HG03565 (cell line): ENCODE measurements at regions not wholly inside any gene's neighbourhood (a gene's known extent, or its start where the extent isn't known, plus 50 kb on each side); places are given as distances from the start of the nearest gene placed in this dataset.
A peak's percentile ranks its signal among the peaks of the same experiment; 100 is the strongest.

Experiments used
- ATAC-seq: cut with Tn5 transposase; IDR thresholded peaks from one replicate; pipeline ENCODE4 v1.9.1; 2021; ENCODE audit warnings: mild to moderate bottlenecking, moderate library complexity; ENCODE audit not compliant: unreplicated experiment

DNA sequence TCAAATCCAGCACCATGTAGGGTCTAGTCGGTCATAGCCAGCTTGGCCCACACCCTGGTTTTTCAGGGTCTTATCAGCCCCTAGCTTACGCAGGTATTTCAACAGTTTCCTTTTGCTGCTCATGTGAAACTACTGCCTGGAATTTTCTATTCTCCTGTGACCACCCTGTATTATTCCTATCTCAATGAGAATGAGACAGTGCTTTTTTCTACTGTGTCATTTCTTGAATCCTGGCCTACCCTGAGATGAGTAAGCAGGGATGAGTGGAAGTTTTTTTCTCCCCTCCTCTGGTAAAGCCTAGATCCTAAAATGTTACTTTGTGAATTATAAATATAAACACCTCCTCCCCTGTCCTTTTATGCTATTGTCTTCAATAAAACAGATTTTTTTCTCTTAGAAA is 62.7 kb upstream of the ARID2 start:
- no peak for ATAC-seq

DNA sequence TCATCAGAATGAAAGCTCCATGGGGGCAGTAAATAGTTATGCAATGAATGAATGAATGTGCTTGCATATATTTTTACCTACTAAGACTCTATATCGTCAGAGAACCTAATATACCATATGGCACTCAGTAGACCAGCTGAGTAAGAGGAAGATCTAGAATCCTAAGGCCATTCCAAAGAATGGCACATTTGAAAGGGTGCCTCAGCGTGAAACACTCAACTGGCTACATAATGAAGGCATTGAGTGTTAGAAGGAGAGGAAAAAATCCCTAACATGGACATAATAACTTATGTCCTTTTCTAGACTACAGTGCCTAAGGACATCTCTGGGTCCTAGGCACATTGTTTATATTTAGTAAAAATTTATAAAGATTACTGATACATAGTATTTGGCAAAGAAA is 61.7 kb upstream of the ARID2 start:
- ATAC-seq, result no peak

DNA sequence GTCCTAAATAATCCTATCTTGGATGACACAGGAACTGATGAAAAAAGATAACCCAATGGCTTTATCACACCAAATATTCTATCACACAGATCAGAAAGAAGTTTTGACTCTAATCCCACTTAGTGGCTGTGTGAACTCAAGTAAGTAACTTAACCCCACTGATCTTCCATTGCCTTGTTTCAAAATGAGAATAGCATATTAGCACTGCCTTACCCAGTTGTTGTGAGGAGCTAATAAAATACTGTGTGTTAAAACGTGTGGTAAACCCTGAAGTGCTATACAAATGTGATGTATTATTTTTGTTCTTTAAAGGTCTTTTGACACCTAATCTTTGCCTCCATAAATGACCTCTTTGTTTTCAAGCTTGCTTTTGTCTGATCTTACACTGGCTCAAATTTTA is 60.9 kb upstream of the ARID2 start:
- ATAC-seq, result peak; percentile 3

DNA sequence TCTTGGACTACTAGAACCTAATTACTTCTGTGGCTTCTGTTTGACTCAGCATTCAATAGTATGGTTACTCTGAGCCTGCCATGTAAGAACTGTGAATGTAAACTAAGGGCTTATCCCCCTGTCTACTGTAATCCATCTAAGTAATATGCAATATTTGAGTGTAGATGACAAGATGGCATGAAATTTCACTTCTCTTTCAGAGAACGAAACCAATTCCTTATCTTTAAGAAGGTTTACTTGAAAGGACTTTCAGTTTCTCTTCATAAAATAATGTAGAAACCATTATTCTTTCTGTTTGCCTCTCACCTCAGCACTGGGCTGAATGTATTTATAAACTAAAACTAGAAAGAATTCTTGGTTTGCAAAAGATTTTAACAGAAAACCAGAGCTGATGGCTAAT is 60.4 kb upstream of the ARID2 start:
- ATAC-seq, result peak; percentile 84

DNA sequence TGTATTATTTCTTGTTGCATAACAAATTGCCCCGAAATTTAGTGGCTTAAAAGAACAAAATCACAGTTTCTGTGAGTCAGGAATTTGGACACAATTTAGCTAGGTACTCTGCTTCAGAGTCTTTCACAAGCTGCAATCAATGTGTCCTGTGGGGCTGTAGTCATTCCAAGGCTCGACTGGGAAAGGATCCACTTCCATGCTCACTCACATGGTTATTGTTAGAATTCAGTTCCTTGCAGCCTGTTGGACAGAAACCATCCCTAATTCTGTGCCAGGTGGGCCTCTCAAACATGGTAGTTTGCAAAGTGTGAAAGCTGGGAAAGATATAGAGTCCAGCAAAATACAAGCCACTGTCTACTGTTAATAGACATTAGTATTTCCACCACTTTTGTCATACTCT is 59.7 kb upstream of the ARID2 start:
- ATAC-seq, result no peak

DNA sequence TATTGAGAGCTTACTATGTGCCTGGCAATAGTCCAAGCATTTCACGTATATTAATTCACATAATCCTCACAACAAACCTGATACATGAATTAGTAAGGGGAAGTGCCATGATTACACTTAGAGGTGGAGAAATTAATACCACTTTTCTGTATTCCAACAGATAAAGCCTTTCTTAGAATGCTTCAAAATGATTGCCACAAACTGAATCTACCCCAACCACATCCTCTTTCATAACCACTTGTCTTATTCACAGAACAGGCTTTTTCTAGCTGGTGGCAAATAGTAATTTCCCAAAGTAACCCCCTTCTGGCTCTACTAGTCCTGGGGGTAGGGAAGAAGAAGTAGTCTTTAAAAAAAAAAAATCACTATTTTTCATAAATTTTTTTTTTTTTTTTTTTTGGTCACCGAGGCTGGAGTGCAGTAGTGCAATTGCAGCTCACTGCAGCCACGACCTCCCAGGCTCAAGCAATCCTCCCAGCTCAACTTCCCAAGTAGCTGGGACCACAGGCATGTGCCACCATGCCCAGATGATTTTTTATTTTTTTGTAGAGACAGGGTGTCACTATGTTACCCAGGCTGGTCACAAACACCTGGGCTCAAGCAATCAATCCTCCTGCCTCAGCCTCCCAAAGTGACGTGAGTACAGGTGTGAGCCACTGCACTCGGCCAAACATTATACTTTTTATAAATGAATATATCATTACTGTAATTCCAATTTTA is 59.0 kb upstream of the ARID2 start:
- ATAC-seq, result peak; percentile 49

DNA sequence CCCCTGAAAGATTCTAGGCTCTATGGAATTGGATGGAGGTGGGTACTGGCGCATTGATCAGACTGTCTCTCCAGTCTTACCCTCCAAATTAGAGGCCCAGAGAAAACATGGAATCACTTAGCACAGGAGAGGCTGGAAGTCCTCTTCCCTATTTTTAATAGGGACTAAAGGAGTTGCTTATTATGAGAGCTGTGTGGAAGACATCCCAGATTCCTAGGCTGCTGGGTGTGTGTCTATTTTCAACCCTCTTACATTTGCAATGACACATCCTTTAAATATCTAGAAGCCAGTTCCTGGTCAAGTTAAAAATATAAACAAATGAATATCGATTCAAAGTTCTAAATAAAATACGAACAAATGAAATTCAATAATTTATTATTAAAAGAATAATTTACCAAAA is 58.3 kb upstream of the ARID2 start:
- ATAC-seq, result no peak

DNA sequence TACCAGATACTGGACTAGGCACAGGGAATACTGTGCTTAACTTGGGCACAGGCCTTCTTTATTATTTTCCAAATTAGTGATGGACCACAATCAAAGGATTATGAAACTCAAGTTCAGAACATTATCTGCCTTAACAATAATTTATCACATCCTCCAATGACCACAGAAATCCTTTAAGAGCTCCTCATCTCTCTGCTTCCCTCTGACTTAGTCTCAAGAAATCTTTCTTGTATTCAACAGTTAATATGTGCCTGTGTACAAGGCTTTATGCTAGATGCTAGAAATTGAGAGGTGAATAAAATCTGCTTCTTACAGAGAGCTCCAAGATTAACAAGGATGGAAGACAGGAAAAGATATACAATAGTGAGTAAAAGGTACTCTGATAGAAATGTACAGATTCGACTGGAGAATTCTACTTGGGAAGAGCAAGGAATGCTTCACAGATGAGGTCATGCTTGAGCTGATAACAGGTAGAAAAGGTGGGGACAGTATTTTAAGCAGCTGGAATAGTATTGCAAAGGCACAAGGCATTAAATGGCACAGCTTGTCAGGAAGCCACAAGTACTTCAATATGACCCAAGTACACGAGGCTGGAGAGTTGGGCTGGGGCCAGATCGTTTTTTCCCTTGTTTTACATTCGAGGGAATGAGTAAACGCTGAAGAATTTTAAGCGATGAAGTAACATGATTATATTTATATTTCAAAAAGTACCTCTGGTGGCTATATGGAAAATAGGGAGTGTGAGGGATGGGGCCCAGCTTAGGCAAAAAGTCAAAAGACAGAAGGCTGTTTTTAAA is 55.1 kb upstream of the ARID2 start:
- no peak for ATAC-seq

DNA sequence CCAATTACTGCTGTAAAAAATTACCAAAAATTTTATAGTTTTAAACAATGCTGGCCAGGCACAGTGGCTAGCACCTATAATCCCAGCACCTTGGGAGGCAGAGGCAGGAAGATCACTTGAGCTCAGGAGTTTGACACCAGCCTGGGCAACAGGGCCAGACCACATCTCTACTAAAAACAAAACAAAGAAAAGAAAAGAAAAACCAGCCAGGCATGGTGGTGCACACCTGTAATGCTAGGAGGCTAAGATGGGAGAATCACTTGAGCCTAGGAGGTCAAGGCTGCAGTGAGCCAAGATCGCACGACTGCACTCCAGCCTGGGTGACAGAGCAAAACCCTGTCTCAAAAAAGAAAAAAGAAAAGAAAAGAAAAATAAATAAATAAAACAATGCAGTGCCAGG is 54.0 kb upstream of the ARID2 start:
- no peak for ATAC-seq
